NB4 (cell line): ENCODE measurements at regions not wholly inside any gene's neighbourhood (a gene's known extent, or its start where the extent isn't known, plus 50 kb on each side); places are given as distances from the start of the nearest gene placed in this dataset.

Source experiments
- CTCF ChIP-seq: IDR thresholded peaks from one replicate; pipeline ENCODE4 v1.5.1; 2012; ENCODE audit warnings: low read depth, low read length
- MAX ChIP-seq: IDR thresholded peaks from 2 replicates; pipeline ENCODE4 v1.6.1; 2011; ENCODE audit warnings: low read depth, low read length
- POLR2A ChIP-seq: IDR thresholded peaks from 2 replicates; pipeline ENCODE4 v1.6.1; 2011; ENCODE audit warnings: mild to moderate bottlenecking; ENCODE audit not compliant: insufficient read length; ENCODE audit errors: extremely low read depth

- TF ChIP-seq POLR2A = no peak
- no peak for TF ChIP-seq CTCF
- no peak for TF ChIP-seq MAX
These were observed 242.5 kb upstream of the PUDP start for GRCh38 chrX:7390441-7390840.
